ENCODE measurements at regions not wholly inside any gene's neighbourhood (a gene's known extent, or its start where the extent isn't known, plus 50 kb on each side); places are given as distances from the start of the nearest gene placed in this dataset.

- intact Hi-C loops (cut with DNase I), result no loop called here
- Histone ChIP-seq H3K4me1 (no peaks in the 10 kb centered on the region), H3K36me3 (no peaks in the 10 kb centered on the region), H3K27ac (no peak overlapping the region), H3K4me3 (no peak overlapping the region), H3K9me3 (peaks cover 0 to 21% (median 0%) of the 10 kb centered on the region in 4 donors), H3K27me3 (no peaks in the 10 kb centered on the region)
- TF ChIP-seq POLR2AphosphoS5 (IDR thresholded peaks at IDR 0.05), result no peak
- TF ChIP-seq POLR2A (IDR thresholded peaks at IDR 0.05), result no peak
- TF ChIP-seq CTCF (IDR thresholded peaks at IDR 0.05), result no peak
- DNase-seq, result no peak
- WGBS, 2 donors, result 85 to 87% methylated on average over 3 of the region's 3 CpGs
Measured at GRCh38 chr7:68965351-68965750, 632.9 kb upstream of the AUTS2 start.

GRCh38 chr7:68967598-68967997, 630.7 kb upstream of the AUTS2 start:
- Histone ChIP-seq H3K4me1 (no peaks in the 10 kb centered on the region), H3K27me3 (peaks cover 0 to 4% (median 0%) of the 10 kb centered on the region in 3 donors), H3K36me3 (no peaks in the 10 kb centered on the region), H3K9me3 (peaks cover 0 to 22% (median 0%) of the 10 kb centered on the region in 4 donors), H3K4me3 (no peak overlapping the region), H3K27ac (no peak overlapping the region)
- intact Hi-C loops (cut with DNase I), result no loop called here
- TF ChIP-seq POLR2A (IDR thresholded peaks at IDR 0.05) (no peak), POLR2AphosphoS5 (IDR thresholded peaks at IDR 0.05) (no peak), CTCF (IDR thresholded peaks at IDR 0.05) (no peak), EP300 (IDR thresholded peaks at IDR 0.05) (no peak)
- DNase-seq, result no peak

- Histone ChIP-seq H3K36me3 (no peaks in the 10 kb centered on the region), H3K9me3 (peaks cover 0 to 18% (median 0%) of the 10 kb centered on the region in 4 donors), H3K27ac (no peak overlapping the region), H3K4me3 (no peak overlapping the region), H3K4me1 (no peaks in the 10 kb centered on the region), H3K27me3 (peaks cover 0 to 8% (median 0%) of the 10 kb centered on the region in 3 donors)
- no peak for DNase-seq
- intact Hi-C loops (cut with DNase I), result no loop called here
- 60 to 74% methylated on average over 3 of the region's 3 CpGs for WGBS, 2 donors
- no peak for TF ChIP-seq POLR2AphosphoS5 (IDR thresholded peaks at IDR 0.05)
- TF ChIP-seq CTCF (IDR thresholded peaks at IDR 0.05), result no peak
- TF ChIP-seq POLR2A (IDR thresholded peaks at IDR 0.05), result no peak
- TF ChIP-seq EP300 (IDR thresholded peaks at IDR 0.05), result no peak
Measured at GRCh38 chr7:68969571-68969970, 628.7 kb upstream of the AUTS2 start.

- DNase-seq, result no peak
- intact Hi-C loops (cut with DNase I), result no loop called here
- Histone ChIP-seq H3K4me3 (no peak overlapping the region), H3K27me3 (peaks cover 0 to 13% (median 0%) of the 10 kb centered on the region in 3 donors), H3K27ac (no peak overlapping the region), H3K9me3 (peaks cover 0 to 18% (median 0%) of the 10 kb centered on the region in 4 donors), H3K4me1 (no peaks in the 10 kb centered on the region), H3K36me3 (no peaks in the 10 kb centered on the region)
- WGBS, 2 donors, result 61 to 67% methylated on average over 6 of the region's 6 CpGs
- TF ChIP-seq POLR2A (IDR thresholded peaks at IDR 0.05) (no peak), CTCF (IDR thresholded peaks at IDR 0.05) (no peak), POLR2AphosphoS5 (IDR thresholded peaks at IDR 0.05) (no peak), EP300 (IDR thresholded peaks at IDR 0.05) (no peak)
Measured at GRCh38 chr7:68971634-68972340, 626.5 kb upstream of the AUTS2 start.
